ENCODE measurements at regions not wholly inside any gene's neighbourhood (a gene's known extent, or its start where the extent isn't known, plus 50 kb on each side); places are given as distances from the start of the nearest gene placed in this dataset.

DNA sequence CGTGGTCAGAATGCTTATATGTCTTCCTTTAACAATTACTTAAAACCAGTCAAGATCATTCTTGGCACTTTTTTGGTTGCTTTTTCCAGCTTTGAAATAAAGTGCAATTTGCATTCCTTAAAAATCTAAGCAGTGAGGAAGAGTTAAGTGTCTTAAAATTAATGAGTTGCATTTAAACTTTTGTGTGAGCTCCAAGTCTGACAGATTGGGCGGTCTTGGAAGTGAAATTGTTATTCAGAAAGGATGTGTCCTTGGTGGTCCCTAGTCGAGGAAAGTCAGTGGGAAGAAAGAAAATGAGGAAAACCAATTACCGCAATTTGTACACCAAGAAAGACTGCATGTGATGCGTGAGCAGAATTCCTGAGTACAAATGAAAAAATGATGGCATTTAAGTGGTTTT is 132.5 kb downstream of the HHIPL2 start:
- POLR2A ChIA-PET = no interaction called here
- DNase-seq (ENCODE audit: low spot score) = no peak
- TF ChIP-seq, protein P1, sequence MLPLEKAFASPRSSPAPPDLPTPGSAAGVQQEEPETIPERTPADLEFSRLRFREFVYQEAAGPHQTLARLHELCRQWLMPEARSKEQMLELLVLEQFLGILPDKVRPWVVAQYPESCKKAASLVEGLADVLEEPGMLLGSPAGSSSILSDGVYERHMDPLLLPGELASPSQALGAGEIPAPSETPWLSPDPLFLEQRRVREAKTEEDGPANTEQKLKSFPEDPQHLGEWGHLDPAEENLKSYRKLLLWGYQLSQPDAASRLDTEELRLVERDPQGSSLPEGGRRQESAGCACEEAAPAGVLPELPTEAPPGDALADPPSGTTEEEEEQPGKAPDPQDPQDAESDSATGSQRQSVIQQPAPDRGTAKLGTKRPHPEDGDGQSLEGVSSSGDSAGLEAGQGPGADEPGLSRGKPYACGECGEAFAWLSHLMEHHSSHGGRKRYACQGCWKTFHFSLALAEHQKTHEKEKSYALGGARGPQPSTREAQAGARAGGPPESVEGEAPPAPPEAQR (CRISPR knock-in tag; IDR thresholded peaks at IDR 0.05) = no peak
- TF ChIP-seq SOX15 (CRISPR knock-in tag; IDR thresholded peaks at IDR 0.05) (no peak), NFE2L1 (CRISPR knock-in tag; IDR thresholded peaks at IDR 0.05) (no peak), ZNF396 (CRISPR knock-in tag; IDR thresholded peaks at IDR 0.05; ENCODE audit: borderline replicate concordance) (no peak), GRHL2 (CRISPR knock-in tag; IDR thresholded peaks at IDR 0.05; ENCODE audit: insufficient replicate concordance, severe bottlenecking) (no peak), IRF2 (CRISPR knock-in tag; IDR thresholded peaks at IDR 0.05; ENCODE audit: borderline replicate concordance, low read depth) (no peak), MXD4 (CRISPR knock-in tag; IDR thresholded peaks at IDR 0.05; ENCODE audit: borderline replicate concordance) (no peak), JAZF1 (CRISPR knock-in tag; IDR thresholded peaks at IDR 0.05) (no peak), FOXJ3 (CRISPR knock-in tag; IDR thresholded peaks at IDR 0.05; ENCODE audit: borderline replicate concordance) (no peak), ELF4 (CRISPR knock-in tag; IDR thresholded peaks at IDR 0.05; ENCODE audit: low read depth) (no peak), ZNF671 (CRISPR knock-in tag; IDR thresholded peaks at IDR 0.05) (no peak), SMAD4 (CRISPR knock-in tag; IDR thresholded peaks at IDR 0.05) (no peak)
- TF ChIP-seq, protein P2, sequence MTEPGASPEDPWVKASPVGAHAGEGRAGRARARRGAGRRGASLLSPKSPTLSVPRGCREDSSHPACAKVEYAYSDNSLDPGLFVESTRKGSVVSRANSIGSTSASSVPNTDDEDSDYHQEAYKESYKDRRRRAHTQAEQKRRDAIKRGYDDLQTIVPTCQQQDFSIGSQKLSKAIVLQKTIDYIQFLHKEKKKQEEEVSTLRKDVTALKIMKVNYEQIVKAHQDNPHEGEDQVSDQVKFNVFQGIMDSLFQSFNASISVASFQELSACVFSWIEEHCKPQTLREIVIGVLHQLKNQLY (CRISPR knock-in tag; IDR thresholded peaks at IDR 0.05) = no peak
- TF ChIP-seq, protein P3, sequence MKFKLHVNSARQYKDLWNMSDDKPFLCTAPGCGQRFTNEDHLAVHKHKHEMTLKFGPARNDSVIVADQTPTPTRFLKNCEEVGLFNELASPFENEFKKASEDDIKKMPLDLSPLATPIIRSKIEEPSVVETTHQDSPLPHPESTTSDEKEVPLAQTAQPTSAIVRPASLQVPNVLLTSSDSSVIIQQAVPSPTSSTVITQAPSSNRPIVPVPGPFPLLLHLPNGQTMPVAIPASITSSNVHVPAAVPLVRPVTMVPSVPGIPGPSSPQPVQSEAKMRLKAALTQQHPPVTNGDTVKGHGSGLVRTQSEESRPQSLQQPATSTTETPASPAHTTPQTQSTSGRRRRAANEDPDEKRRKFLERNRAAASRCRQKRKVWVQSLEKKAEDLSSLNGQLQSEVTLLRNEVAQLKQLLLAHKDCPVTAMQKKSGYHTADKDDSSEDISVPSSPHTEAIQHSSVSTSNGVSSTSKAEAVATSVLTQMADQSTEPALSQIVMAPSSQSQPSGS (CRISPR knock-in tag; IDR thresholded peaks at IDR 0.05; ENCODE audit: borderline replicate concordance, low read depth) = no peak
- TF ChIP-seq, protein P4, sequence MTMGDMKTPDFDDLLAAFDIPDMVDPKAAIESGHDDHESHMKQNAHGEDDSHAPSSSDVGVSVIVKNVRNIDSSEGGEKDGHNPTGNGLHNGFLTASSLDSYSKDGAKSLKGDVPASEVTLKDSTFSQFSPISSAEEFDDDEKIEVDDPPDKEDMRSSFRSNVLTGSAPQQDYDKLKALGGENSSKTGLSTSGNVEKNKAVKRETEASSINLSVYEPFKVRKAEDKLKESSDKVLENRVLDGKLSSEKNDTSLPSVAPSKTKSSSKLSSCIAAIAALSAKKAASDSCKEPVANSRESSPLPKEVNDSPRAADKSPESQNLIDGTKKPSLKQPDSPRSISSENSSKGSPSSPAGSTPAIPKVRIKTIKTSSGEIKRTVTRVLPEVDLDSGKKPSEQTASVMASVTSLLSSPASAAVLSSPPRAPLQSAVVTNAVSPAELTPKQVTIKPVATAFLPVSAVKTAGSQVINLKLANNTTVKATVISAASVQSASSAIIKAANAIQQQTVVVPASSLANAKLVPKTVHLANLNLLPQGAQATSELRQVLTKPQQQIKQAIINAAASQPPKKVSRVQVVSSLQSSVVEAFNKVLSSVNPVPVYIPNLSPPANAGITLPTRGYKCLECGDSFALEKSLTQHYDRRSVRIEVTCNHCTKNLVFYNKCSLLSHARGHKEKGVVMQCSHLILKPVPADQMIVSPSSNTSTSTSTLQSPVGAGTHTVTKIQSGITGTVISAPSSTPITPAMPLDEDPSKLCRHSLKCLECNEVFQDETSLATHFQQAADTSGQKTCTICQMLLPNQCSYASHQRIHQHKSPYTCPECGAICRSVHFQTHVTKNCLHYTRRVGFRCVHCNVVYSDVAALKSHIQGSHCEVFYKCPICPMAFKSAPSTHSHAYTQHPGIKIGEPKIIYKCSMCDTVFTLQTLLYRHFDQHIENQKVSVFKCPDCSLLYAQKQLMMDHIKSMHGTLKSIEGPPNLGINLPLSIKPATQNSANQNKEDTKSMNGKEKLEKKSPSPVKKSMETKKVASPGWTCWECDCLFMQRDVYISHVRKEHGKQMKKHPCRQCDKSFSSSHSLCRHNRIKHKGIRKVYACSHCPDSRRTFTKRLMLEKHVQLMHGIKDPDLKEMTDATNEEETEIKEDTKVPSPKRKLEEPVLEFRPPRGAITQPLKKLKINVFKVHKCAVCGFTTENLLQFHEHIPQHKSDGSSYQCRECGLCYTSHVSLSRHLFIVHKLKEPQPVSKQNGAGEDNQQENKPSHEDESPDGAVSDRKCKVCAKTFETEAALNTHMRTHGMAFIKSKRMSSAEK (CRISPR knock-in tag; IDR thresholded peaks at IDR 0.05; ENCODE audit: borderline replicate concordance) = no peak
- TF ChIP-seq, protein P5, sequence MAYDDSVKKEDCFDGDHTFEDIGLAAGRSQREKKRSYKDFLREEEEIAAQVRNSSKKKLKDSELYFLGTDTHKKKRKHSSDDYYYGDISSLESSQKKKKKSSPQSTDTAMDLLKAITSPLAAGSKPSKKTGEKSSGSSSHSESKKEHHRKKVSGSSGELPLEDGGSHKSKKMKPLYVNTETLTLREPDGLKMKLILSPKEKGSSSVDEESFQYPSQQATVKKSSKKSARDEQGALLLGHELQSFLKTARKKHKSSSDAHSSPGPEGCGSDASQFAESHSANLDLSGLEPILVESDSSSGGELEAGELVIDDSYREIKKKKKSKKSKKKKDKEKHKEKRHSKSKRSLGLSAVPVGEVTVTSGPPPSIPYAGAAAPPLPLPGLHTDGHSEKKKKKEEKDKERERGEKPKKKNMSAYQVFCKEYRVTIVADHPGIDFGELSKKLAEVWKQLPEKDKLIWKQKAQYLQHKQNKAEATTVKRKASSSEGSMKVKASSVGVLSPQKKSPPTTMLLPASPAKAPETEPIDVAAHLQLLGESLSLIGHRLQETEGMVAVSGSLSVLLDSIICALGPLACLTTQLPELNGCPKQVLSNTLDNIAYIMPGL (CRISPR knock-in tag; IDR thresholded peaks at IDR 0.05) = no peak
- TF ChIP-seq, protein P6, sequence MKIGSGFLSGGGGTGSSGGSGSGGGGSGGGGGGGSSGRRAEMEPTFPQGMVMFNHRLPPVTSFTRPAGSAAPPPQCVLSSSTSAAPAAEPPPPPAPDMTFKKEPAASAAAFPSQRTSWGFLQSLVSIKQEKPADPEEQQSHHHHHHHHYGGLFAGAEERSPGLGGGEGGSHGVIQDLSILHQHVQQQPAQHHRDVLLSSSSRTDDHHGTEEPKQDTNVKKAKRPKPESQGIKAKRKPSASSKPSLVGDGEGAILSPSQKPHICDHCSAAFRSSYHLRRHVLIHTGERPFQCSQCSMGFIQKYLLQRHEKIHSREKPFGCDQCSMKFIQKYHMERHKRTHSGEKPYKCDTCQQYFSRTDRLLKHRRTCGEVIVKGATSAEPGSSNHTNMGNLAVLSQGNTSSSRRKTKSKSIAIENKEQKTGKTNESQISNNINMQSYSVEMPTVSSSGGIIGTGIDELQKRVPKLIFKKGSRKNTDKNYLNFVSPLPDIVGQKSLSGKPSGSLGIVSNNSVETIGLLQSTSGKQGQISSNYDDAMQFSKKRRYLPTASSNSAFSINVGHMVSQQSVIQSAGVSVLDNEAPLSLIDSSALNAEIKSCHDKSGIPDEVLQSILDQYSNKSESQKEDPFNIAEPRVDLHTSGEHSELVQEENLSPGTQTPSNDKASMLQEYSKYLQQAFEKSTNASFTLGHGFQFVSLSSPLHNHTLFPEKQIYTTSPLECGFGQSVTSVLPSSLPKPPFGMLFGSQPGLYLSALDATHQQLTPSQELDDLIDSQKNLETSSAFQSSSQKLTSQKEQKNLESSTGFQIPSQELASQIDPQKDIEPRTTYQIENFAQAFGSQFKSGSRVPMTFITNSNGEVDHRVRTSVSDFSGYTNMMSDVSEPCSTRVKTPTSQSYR (CRISPR knock-in tag; IDR thresholded peaks at IDR 0.05) = no peak
- TF ChIP-seq, protein P7, sequence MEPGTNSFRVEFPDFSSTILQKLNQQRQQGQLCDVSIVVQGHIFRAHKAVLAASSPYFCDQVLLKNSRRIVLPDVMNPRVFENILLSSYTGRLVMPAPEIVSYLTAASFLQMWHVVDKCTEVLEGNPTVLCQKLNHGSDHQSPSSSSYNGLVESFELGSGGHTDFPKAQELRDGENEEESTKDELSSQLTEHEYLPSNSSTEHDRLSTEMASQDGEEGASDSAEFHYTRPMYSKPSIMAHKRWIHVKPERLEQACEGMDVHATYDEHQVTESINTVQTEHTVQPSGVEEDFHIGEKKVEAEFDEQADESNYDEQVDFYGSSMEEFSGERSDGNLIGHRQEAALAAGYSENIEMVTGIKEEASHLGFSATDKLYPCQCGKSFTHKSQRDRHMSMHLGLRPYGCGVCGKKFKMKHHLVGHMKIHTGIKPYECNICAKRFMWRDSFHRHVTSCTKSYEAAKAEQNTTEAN (CRISPR knock-in tag; IDR thresholded peaks at IDR 0.05) = no peak
- no peaks in the 10 kb centered on the region for H3K27me3 Mint-ChIP-seq (ENCODE audit: low read depth)
- ATAC-seq = no peak
- H3K4me3 Mint-ChIP-seq = no peak overlapping the region
- no peak overlapping the region for H3K27ac Mint-ChIP-seq
- no peaks in the 10 kb centered on the region for H3K4me1 Mint-ChIP-seq
- CTCF ChIA-PET = no interaction called here
- no peaks in the 10 kb centered on the region for H3K9me3 Mint-ChIP-seq
- no peaks in the 10 kb centered on the region for H3K36me3 Mint-ChIP-seq

Measured in WTC11 (cell line).